ENCODE measurements at regions not wholly inside any gene's neighbourhood (a gene's known extent, or its start where the extent isn't known, plus 50 kb on each side); places are given as distances from the start of the nearest gene placed in this dataset.
A peak's percentile ranks its signal among the peaks of the same experiment; 100 is the strongest.
"Not testable (repeated sequence)": the region's sequence is repeated elsewhere in the genome, so short reads cannot be mapped to it uniquely, and the experiment has no call there.

DNA sequence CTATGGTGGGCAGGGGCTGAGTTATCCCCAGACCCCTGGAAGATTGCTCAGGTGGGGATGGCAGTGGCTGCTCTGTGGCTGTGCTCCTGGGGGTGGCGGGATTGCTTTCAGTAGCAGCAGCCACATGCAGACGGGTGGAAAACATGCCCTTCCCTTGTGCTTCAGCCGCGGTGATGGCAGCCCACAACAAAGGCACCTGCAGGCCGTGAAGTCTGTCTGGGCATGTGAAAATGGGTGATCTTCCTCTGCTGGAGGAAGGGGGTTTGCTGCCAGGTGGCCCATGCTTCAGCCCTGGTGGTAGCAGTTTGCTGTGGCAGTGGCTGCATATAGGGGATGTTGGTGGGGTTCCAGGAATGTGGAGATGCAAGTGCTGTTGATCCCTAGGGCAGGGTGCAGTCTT lies 326.2 kb upstream of the RGS6 start:
- no peak for DNase-seq (ENCODE audit: low read depth)

DNA sequence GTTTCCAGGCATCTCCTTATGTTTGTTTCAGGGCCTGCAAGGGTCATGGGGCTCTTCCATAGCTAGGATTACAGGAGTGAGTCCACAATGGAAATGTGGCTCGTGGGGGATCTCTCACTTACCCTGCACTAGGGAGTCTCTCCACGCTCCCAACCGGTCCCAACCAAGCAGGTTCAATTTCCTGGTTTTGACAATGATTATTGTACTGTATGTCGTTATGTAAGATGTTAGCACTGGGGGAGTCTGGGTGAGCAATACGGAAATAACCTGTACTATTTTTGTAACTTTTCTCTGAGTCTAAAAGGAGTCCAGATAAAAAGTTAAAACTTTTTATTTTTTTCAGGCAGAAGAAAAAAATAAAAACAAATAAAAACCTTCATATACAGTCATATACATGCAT lies 325.7 kb upstream of the RGS6 start:
- DNase-seq (ENCODE audit: low read depth), result no peak

DNA sequence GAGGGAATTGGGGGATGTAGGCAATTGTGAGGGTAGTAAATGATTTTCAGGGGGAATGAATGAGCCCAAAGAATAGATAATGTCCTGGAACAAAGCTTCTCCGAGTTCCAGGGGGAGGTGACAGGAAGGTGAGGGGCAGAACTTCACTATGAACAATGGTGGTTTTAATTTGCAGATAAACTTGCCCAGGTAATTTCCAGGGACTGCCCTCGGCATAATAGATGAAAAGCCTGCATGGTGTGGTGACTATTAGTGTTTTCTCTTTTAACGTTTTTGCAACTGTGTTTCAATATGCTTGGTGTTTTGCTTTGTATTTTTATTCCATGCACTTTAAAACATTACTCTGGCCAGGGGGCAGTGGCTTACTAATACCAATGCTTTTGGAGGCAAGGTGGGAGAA lies 325.2 kb upstream of the RGS6 start:
- no peak for DNase-seq (ENCODE audit: low read depth)

DNA sequence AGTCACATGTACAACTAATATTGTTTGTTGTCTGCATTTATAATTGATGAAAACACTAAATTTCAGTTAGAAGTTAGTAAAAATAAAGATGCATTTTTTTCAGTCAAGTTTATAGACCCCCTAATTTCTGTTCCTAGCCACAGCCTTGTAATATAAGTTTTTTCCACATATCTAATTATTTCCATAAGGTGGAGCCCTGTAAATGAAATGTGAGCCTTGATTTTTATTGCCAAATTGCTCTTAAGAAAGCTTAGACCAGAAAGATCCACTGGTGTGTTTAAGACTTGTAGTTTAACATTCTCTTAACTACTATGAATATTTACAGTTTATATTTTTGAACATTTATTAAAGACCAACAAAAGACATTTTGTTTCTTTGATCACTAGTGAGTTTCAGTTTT lies 322.1 kb upstream of the RGS6 start:
- DNase-seq (ENCODE audit: low read depth), result no peak

DNA sequence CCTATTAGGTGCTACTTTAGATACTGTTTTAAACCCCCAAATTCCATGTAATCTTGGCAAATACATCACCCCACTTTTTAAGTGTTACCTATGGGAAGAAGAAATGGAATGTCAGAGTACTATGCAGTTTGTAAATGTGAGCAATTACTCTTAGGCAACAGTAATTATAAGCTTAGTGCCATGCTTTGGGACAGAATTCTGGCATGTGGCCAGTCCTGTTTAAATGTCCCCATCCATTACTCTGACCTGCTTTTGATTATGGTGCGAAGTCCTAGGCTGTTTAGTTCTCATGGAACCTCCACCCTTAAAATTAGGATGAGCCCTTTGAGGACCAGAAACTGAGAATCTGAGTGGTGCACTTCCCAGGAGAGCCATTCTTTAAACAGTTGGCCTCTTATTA lies 321.4 kb upstream of the RGS6 start:
- DNase-seq (ENCODE audit: low read depth), result no peak

DNA sequence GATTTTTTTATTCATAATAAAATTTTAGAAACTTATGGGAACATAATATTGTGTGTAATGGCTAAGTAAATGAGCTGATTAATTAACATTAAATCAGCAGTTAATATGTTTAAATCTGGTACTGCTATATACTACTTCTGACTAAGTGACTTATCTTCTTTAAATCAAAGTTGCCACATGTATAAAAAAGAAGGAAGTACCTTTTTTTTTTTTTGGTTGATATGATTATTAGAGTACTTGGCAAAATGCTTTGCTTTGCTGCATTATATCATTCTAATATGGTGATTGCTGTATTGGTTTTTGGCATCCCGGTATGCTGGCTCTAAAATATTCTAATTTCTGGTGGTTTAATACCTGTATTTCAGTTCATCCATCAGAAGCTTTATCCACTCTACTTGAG lies 319.1 kb upstream of the RGS6 start:
- no peak for DNase-seq (ENCODE audit: low read depth)

DNA sequence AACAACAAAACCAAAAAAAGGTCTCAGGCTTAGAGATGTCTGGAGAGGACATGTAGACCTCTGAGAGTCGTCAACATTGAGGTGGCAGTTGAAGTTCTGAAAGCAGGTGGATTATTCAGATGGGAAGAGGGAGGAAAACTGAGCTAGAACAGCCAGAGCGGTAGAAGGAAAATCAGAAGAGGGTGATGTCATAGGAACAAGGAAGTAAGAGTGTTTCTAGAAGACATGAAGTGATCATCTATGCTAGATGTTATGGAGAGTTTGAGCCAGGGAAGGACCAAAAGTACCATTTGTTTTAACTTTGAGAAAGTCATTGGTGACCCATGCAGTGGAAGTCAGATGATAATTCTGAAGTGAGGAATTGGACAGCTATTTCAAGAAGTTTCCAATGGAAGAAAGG lies 316.2 kb upstream of the RGS6 start:
- no peak for DNase-seq (ENCODE audit: low read depth)

DNA sequence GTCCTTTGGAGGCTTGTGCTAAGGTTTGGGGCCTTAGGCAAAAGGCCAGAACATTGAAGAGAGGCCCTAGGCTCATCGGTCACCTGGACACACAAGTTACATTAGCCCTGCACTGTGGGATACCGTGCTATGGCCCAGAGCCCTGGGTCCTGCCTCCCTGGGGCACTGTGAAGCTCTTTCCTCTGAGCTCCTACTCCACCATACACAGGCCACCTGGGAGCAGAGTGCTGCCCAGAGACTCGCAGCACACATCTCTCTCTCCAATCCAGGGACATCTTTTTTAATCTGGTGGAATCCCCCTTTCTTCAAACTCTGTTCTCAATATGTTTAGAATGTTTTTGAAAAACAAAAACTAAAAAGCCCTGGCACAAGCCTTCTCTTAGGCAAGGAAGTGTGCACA lies 314.2 kb upstream of the RGS6 start:
- no peak for DNase-seq (ENCODE audit: low read depth)

DNA sequence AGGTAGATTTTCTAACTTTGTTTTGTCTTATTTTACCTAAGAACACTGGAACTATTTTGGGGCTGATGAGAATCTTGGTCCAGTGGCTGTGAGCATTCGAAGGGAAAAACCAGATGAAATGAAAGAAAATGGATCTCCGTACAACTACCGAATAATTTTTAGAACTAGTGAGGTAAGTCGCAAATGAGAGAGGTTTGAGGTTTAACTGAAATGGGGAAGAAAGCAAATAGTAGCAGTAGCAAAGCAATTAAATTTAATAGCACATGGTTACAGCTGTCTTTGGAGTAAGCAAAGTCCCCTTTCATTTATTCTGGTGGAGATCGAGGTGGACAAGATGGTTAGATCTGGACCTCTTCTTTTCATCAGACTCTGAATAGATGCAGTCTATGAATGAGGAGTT lies 313.5 kb upstream of the RGS6 start:
- DNase-seq (ENCODE audit: low read depth), result no peak

DNA sequence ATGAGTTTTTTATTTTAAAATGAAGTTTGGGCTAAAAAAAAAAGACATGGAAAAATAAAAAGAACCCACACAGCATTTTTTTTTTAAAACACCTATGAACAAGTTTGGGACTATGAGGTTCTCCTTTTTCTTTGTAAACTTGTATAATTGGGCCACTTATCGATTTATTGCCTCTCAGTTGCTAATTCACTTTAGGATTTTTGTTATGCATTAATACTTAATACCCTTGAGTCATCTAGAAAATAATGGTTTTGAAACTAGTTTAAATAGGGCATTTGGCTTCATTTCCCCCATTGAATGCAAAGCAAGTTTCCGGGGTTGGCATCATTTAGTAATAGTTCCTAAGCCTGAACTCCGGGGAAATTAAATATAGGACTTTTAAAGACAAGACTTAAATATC lies 312.8 kb upstream of the RGS6 start:
- DNase-seq (ENCODE audit: low read depth), result no peak

DNA sequence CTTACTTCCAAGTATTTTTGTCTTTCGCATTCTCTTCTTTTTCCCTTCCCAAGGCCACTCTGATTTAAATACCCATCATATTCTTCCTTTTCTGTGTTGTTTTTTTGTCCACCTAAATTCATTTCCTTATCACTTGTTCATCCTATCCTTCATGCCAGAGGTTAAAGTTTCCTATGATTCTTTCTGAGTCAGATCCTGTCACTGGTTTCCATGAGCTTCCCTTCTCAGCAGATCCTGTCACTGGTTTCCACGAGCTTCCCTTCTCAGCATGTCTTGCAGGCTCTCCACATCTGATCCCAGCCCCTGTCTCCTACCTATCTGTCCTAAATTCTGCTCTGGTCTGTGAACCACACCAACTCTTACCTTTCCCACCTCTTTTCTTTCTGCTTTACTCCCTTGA lies 311.8 kb upstream of the RGS6 start:
- peak; percentile 38 for DNase-seq (ENCODE audit: low read depth)

DNA sequence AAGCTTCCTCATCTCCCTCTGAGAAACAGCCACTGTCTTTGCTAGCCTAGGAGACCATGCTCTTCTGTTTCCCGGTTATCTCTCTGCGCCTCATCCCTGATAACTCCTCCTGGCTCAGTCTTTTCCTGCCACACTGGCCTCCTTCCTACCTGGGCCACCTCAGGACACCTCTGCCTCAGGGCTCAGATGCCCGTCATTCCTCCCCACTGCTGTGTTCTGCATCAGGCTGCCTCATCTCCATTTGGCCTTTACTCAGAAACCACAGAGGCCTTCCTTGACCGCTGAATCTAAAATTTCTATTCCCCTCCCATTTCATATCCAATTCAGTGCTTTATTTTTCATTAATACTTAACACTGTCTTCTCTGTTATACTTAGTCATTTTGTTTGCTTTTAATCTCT lies 311.0 kb upstream of the RGS6 start:
- no peak for DNase-seq (ENCODE audit: low read depth)

DNA sequence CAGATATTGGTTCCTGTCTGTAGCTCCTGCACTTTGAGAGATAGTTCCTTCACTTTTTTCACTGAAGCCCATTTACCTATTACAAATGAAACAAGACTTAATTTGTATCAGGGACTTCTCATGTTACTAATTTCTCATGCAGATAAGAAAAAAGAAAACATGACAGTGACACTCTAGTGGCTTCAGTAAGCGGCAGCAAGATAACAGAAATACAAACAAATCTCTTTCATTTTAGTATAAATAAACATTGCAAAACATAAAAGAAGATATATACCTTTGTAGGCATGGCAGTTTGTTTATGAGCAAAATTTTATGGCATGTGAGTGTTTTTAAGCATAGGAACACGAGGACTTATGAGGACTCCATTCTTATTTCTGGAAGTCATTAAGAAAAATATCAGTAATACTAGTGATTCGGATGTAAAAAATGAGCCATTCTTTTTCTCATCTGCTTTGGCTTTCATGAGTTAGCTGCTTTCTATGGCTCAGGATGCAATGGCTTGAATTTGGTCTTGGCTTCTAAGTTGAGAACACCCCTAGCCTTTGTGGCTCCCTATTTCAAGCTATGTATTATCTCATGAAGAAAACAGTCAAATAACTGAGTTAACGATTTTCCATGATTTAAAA lies 310.1 kb upstream of the RGS6 start:
- no peak for DNase-seq (ENCODE audit: low read depth)

DNA sequence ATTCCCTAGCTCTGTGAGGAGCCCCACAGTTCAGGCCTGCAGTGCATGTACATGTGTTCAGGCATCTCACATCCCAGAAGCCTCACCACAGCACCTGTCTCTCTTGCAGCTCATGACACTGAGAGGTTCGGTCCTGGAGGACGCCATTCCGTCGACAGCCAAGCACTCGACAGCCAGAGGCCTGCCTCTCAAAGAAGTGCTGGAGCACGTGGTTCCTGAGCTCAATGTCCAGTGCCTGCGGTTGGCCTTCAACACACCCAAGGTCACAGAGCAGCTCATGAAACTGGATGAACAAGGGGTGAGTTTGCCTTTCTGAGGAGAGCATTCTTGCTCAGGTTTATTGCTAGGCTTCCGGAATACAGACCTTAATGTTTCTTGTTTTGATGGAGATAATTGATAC lies 308.3 kb upstream of the RGS6 start:
- no peak for DNase-seq (ENCODE audit: low read depth)

DNA sequence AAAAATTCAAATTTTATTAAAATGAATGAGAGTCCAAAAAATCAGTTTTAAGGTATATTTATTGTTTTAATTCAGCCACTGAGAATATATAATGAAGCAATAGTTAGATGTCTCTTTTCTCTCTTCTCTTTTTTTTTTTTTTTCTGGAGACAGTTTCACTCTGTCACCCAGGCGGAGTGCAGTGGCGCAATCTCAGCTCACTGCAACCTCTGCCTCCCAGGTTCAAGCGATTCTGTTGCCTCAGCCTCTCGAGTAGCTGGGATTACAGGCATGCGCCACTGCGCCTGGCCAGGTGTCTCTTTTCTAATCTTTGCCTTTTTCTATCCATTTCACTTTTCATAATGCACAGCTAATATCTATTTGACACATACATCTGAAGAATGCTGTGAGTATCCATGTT lies 307.1 kb upstream of the RGS6 start:
- no peak for DNase-seq (ENCODE audit: low read depth)

DNA sequence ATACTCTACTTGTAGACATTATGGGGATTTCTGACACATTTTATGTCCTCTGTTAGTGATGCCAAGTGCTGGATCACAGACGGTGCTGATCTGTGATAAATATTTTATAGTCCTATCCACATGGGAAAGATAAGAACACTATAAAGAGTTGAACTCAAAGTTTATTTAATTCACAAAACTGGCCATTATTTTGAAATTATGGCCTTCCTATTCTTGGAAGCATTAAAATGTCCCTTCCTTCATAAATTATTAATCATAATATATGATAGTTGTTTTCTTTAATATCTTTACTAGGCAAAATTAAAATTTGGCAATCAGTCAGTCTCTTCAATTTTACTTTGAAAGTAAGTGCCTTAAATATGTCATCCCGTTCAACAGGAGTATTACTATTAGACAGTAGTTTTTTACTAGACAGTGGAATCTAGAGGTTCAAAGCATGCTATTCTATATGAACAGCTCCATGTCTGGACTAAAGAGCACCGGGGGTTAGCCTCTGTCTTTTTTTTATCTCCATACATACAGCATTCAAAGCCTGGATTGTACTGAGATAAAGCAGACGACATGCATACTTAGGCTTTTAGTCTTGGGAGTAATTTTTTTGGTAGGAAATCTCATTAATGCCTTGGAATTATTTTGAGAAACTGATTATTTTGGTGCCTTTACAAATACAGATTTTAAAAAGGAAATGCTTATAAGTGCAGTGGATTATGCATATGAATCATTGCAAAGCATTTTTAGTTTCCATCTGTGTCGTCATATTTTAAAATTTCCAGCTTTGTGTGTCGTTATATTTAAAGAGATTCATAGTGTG lies 306.1 kb upstream of the RGS6 start:
- peak; percentile 11 for DNase-seq (ENCODE audit: low read depth)

DNA sequence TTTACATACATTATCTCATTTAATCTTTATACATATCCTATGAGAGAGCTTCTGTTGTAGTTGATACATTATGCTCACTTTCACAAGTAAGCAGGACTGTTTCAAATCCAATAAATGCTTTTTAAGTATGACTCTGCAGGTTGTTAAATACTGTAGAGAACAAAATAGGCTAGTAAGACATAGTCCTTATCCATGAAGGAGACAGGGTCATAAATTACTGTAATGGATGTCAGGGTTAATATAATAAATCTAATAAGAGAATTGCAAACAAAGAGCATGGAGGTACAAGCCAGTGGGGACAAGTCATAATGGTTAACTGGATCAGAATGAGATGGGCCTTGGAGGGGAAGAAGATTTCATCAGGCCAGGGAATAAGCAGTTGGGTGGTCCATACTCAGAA lies 303.8 kb upstream of the RGS6 start:
- DNase-seq (ENCODE audit: low read depth), result no peak

DNA sequence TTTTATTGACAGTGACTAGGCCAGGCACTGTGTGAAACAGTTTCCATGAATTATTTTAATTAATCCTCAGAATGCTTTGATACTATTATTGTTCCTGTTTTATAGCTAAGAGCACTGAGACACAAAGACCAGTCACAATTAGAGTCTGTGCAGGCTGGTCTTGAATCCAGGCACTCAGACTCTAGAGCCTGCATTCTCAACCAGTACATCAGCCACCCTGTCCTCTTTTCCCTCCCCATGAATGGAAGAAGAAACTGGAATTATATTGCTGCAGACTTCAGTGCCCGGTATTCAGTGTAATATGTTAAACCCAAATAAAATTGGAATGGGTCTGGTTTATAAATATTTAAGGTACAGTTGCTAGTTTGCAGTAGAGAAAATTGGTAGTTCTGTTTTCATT lies 303.0 kb upstream of the RGS6 start:
- DNase-seq (ENCODE audit: low read depth), result no peak

DNA sequence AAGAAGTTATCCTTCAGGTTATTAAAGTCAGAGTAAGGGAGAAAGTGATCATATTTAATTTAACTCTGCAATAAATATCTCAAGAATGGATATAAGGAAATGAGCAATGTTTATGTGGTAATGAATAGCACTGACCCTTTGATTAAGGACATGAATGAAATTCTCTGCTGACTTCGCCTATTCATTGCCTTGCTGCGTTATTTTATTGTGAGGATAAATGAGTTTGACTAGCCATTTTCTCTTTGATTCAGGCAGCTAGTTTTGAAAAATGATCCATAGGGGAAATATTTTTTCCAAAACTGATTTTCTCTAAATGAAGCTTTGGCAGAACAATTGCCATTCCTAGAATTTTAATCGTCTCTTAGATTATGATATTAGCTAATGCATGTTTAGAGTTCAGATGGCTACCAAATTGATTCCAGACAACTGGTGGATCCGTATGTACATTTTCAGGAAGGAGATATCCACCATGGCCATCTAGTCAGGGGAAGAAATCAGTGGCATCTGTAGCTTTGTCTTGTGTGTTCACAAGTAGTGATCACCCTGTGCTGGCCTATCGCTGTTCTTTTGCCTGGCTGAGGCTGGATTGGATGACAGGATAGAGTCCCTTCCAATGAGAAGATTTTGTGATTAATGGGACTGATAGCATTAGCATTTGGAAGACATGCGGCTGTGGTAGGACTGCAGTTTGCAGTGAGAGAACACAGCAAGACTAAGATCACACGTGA lies 302.3 kb upstream of the RGS6 start:
- DNase-seq (ENCODE audit: low read depth), result no peak

DNA sequence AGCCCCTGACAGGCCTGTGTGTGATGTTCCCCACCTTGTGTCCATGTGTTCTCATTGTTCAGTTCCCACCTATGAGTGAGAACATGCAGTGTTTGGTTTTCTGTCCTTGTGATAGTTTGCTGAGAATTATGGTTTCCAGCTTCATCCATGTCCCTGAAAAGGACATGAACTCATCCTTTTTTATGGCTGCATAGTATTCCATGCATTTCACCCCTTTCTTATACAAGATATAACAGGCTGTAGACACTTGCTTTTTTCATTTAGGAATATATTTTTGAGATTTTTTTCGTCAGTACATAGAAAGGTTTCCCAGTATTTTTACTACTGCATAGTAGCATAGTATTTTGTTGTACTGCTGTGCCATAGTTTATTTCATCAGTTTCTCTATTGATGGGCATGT lies 301.2 kb upstream of the RGS6 start:
- DNase-seq (ENCODE audit: low read depth), result not testable (repeated sequence)

DNA sequence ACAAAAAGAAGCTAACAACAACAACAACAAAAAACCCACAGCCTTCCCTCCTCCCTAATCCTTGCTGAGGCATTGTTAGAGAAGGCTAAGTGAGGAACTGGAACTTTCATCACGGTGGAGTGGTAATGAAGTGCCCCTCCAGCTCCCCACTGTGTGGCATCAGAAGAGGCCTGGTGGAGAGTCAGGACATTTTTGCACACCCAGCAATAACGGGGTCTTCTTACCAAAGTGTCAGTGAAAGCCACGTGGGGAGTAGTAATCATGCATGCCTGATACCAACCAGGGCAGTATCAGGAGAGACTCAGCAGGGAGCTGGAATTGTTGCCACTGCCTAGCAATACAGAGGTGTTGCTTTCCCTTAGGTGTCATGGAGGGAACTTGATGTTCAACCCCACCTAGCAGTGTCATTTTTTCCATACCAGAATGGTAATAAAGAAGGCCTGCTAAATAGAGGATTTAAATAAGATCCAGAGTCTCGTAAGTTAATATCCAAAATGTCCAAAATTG lies 299.7 kb upstream of the RGS6 start:
- no peak for DNase-seq (ENCODE audit: low read depth)

DNA sequence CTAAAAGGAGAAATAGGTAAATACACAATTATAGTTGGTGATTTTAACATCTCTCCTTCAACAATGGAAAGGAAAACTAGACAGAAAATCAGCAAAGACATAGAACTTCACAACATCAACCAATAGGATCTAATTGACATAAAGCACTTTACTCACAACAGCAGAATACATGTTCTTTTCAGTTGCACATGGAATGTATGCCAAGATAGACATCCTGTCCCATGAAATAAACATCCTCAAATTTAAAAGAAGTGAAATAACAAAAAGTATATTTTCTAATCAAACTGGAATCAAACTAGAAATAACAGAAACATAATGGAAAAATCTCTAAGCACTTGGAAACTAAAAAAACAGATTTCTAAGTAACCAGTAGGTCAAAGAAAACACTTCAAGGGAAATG lies 296.2 kb upstream of the RGS6 start:
- no peak for DNase-seq (ENCODE audit: low read depth)

DNA sequence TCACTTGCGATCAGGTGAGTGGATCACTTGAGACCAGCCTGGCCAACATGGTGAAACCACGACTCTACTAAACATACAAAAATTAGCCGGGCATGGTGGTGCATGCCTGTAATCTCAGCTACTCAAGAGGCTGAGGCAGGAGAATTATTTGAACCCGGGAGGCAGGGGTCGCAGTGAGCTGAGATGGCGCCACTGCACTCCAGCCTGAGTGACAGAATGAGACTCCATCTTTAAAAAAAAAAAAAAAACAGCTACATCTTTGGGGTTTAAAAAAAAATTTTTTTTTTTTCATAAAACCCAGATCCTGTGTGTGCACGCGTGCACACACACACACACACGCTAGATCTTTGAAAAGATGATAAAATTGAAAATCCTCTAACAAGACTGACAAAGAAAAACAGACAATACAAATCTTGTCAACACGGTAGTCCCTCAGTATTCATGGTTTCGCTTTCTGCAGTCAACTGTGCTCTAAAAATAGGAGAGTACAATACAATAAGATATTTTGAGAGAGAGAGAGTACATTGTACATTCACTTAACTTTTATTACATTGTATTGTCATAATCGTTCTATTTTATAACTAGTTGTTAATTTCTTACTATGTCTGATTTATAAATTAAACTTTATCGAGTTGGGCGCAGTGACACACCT lies 295.3 kb upstream of the RGS6 start:
- DNase-seq (ENCODE audit: low read depth), result no peak
